K562 (cell line): ENCODE measurements at regions not wholly inside any gene's neighbourhood (a gene's known extent, or its start where the extent isn't known, plus 50 kb on each side); places are given as distances from the start of the nearest gene placed in this dataset.

Experiments
- CBX3 ChIP-seq, 2 experiments: IDR thresholded peaks; 1 replicate in 1 of 2; 2 replicates in 1 of 2; pipeline ENCODE4 v1.6.1; 2012; ENCODE audit warnings: inconsistent platforms in 2 of 2, low read length in 2 of 2, borderline replicate concordance in 1 of 2, control low read depth in 1 of 2
- CCAR2 ChIP-seq: fragments of 200-400 bp; formaldehyde crosslinking; IDR thresholded peaks from 2 replicates; pipeline ENCODE4 v1.6.1; 2017; ENCODE audit warnings: mild to moderate bottlenecking, low read depth, low read length
- CREBBP ChIP-seq: IDR thresholded peaks from one replicate; pipeline ENCODE4 v1.6.1; 2012; ENCODE audit warnings: low read depth, mild to moderate bottlenecking, control low read depth, inconsistent platforms, low read length
- ELF1 ChIP-seq: fragments of 200-800 bp; sonication (Bioruptor generic); IDR thresholded peaks from 2 replicates; pipeline ENCODE4 v1.6.1; 2016; ENCODE audit warnings: missing genetic modification characterization, missing compliant biosample characterization
- EP300 ChIP-seq: IDR thresholded peaks from 2 replicates; pipeline ENCODE4 v1.6.1; 2012; ENCODE audit warnings: low read length, improper control_type of control experiment
- ESRRA ChIP-seq: fragments of 450-650 bp; IDR thresholded peaks from 2 replicates; pipeline ENCODE4 v1.6.1; 2014; ENCODE audit warnings: low read depth, mild to moderate bottlenecking, moderate library complexity, borderline replicate concordance
- MAZ ChIP-seq, 2 experiments: fragments of 450-650 bp in 1 of 2; sonication (generic) in 1 of 2; formaldehyde crosslinking; IDR thresholded peaks in 1 of 2; conservative IDR thresholded peaks in 1 of 2; 2 replicates each; pipeline versions ENCODE4 v1.4.0 to v1.5.0; 2020; ENCODE audit warnings: mild to moderate bottlenecking in 1 of 2, missing genetic modification reagents in 1 of 2
- RFX5 ChIP-seq: IDR thresholded peaks from 2 replicates; pipeline ENCODE4 v1.6.1; 2011; ENCODE audit warnings: low read depth, mild to moderate bottlenecking, improper control_type of control experiment, low read length
- TAF7 ChIP-seq: fragments of 450-650 bp; IDR thresholded peaks from 2 replicates; pipeline ENCODE4 v1.6.1; 2016; ENCODE audit warnings: missing genetic modification characterization, missing compliant biosample characterization
- TEAD2 ChIP-seq: fragments of 450-650 bp; IDR thresholded peaks from 2 replicates; pipeline ENCODE4 v1.6.1; 2016; ENCODE audit warnings: missing genetic modification characterization, control low read depth, missing compliant biosample characterization
- ZBTB7A ChIP-seq: IDR thresholded peaks from 2 replicates; pipeline ENCODE4 v1.6.1; 2011; ENCODE audit warnings: low read depth, mild to moderate bottlenecking, low read length, moderate library complexity, borderline replicate concordance; ENCODE audit not compliant: control insufficient read depth
- ZNF239 ChIP-seq: fragments of 250-450 bp; sonication (Bioruptor Pico); IDR thresholded peaks from 2 replicates; pipeline ENCODE4 v1.4.0; 2020; ENCODE audit warnings: mild to moderate bottlenecking
- ZNF507 ChIP-seq: conservative IDR thresholded peaks from 2 replicates; pipeline ENCODE4 v1.6.1; 2017; ENCODE audit warnings: missing genetic modification characterization, missing compliant biosample characterization
- ZNF778 ChIP-seq: fragments of 450-650 bp; formaldehyde crosslinking; IDR thresholded peaks from 2 replicates; pipeline ENCODE4 v1.4.0; 2020; ENCODE audit warnings: mild to moderate bottlenecking, moderate library complexity
- TF ChIP-seq, protein P1 (sequence below): IDR thresholded peaks from 2 replicates; pipeline ENCODE4 v1.6.1; 2011; ENCODE audit not compliant: insufficient read length; ENCODE audit errors: extremely low read depth
- TF ChIP-seq, protein P2 (sequence below): fragments of 250-450 bp; sonication (Bioruptor Pico); IDR thresholded peaks from 2 replicates; pipeline ENCODE4 v1.6.1; 2021; ENCODE audit warnings: mild to moderate bottlenecking
- TF ChIP-seq, protein P3 (sequence below): fragments of 250-450 bp; sonication (Bioruptor Pico); IDR thresholded peaks from 2 replicates; pipeline ENCODE4 v1.5.0; 2020; ENCODE audit warnings: mild to moderate bottlenecking

DNA sequence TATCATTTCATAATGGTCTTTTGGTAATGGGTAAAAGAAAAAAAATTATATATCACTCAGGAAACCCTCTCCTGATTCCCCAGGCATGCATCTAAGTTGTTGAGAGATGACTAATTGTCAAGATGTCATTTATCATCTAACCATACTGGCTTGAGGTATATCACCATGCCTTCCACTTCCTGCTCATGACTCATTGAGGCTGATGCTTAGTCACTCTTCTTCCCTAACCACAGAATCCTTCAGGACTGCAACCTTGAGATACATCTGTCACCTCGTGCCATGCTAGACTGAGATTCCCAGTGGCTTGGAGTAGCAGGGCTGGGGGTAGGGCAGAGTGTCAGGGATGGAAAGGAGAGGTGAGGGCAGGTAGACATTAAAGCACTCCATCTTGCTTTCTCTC, 782.5 kb upstream of the INTU start (continued):
- TF ChIP-seq ESRRA (peak; percentile 96), MAZ (CRISPR knock-in tag; conservative IDR thresholded peaks at IDR 0.05 in 1 of 2, IDR thresholded peaks at IDR 0.05 in 1 of 2) (peak in 1 of 2 experiments; percentile 33; a peak in 1 of 4 replicates), TEAD2 (tag) (no peak), EP300 (peak; percentile 97), CREBBP (no peak), ZNF507 (tag) (no peak), ZNF778 (no peak), CCAR2 (no peak), ZBTB7A (no peak), ELF1 (tag) (peak; percentile 84), TAF7 (tag) (no peak), RFX5 (no peak), ZNF239 (CRISPR knock-in tag) (no peak), CBX3 (IDR thresholded peaks at IDR 0.05; ENCODE audit: borderline replicate concordance in 1 of 2, low read length in 2 of 2) (peak in 1 of 2 experiments; percentile 93; a peak in 2 of 3 replicates)
- TF ChIP-seq, protein P1, sequence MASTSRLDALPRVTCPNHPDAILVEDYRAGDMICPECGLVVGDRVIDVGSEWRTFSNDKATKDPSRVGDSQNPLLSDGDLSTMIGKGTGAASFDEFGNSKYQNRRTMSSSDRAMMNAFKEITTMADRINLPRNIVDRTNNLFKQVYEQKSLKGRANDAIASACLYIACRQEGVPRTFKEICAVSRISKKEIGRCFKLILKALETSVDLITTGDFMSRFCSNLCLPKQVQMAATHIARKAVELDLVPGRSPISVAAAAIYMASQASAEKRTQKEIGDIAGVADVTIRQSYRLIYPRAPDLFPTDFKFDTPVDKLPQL = no peak
- TF ChIP-seq, protein P2, sequence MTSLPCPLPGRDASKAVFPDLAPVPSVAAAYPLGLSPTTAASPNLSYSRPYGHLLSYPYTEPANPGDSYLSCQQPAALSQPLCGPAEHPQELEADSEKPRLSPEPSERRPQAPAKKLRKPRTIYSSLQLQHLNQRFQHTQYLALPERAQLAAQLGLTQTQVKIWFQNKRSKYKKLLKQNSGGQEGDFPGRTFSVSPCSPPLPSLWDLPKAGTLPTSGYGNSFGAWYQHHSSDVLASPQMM (CRISPR knock-in tag) = no peak
- TF ChIP-seq, protein P3, sequence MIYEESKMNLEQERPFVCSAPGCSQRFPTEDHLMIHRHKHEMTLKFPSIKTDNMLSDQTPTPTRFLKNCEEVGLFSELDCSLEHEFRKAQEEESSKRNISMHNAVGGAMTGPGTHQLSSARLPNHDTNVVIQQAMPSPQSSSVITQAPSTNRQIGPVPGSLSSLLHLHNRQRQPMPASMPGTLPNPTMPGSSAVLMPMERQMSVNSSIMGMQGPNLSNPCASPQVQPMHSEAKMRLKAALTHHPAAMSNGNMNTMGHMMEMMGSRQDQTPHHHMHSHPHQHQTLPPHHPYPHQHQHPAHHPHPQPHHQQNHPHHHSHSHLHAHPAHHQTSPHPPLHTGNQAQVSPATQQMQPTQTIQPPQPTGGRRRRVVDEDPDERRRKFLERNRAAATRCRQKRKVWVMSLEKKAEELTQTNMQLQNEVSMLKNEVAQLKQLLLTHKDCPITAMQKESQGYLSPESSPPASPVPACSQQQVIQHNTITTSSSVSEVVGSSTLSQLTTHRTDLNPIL (CRISPR knock-in tag) = no peak
